Stimulated activated CD8-positive, alpha-beta memory T cell treated with anti-CD3 and anti-CD28 coated beads, Interleukin-7, amount 100 ng/mL, for 48 hours (primary cell): ENCODE measurements at regions not wholly inside any gene's neighbourhood (a gene's known extent, or its start where the extent isn't known, plus 50 kb on each side); places are given as distances from the start of the nearest gene placed in this dataset.
A peak's percentile ranks its signal among the peaks of the same experiment; 100 is the strongest.

ENCODE experiments used
- DNase-seq, 2 donors: peaks; one replicate each; pipeline ENCODE4 v3.0.0-alpha.2; 2020; ENCODE audit warnings: low read depth in 1 of 2; ENCODE audit errors: extremely low read depth in 1 of 2

- DNase-seq, result no peak
Observed at GRCh38 chr9:38229504-38230155, 160.6 kb upstream of the SHB start.

GRCh38 chr9:38229104-38229500 is 160.1 kb upstream of the SHB start:
- DNase-seq, result no peak

GRCh38 chr9:38228331-38229103 is 159.5 kb upstream of the SHB start:
- DNase-seq, result no peak

GRCh38 chr9:38227656-38228055 is 158.6 kb upstream of the SHB start:
- DNase-seq, result no peak

- peak; percentile 10 to 42 for DNase-seq
Observed at GRCh38 chr9:38227061-38227540, 158.1 kb upstream of the SHB start.

GRCh38 chr9:38226491-38226951 is 157.5 kb upstream of the SHB start:
- DNase-seq, result no peak

- DNase-seq, result no peak
Observed at GRCh38 chr9:38224941-38225340, 155.9 kb upstream of the SHB start.

GRCh38 chr9:38216572-38216971 is 147.5 kb upstream of the SHB start:
- no peak for DNase-seq

GRCh38 chr9:38215465-38215864 is 146.4 kb upstream of the SHB start:
- no peak for DNase-seq

GRCh38 chr9:38214432-38214831 is 145.4 kb upstream of the SHB start:
- DNase-seq, result no peak

GRCh38 chr9:38213631-38214299 is 144.7 kb upstream of the SHB start:
- no peak for DNase-seq

- DNase-seq, result no peak
Observed at GRCh38 chr9:38212016-38212415, 143.0 kb upstream of the SHB start.

GRCh38 chr9:38211002-38211401 is 142.0 kb upstream of the SHB start:
- DNase-seq, result no peak

- no peak for DNase-seq
Observed at GRCh38 chr9:38208206-38208901, 139.3 kb upstream of the SHB start.

- no peak for DNase-seq
Observed at GRCh38 chr9:38207247-38207778, 138.3 kb upstream of the SHB start.

- no peak for DNase-seq
Observed at GRCh38 chr9:38205279-38205678, 136.3 kb upstream of the SHB start.

- no peak for DNase-seq
Observed at GRCh38 chr9:38202336-38202938, 133.4 kb upstream of the SHB start.

- DNase-seq, result no peak
Observed at GRCh38 chr9:38201844-38202243, 132.8 kb upstream of the SHB start.

GRCh38 chr9:38200431-38200830 is 131.4 kb upstream of the SHB start:
- DNase-seq, result no peak

- no peak for DNase-seq
Observed at GRCh38 chr9:38198140-38198539, 129.1 kb upstream of the SHB start.
